HG03066 (cell line): ENCODE measurements at regions not wholly inside any gene's neighbourhood (a gene's known extent, or its start where the extent isn't known, plus 50 kb on each side); places are given as distances from the start of the nearest gene placed in this dataset.

Source experiments
- ATAC-seq: cut with Tn5 transposase; IDR thresholded peaks from one replicate; pipeline ENCODE4 v1.9.1; 2021; ENCODE audit warnings: low read depth; ENCODE audit not compliant: unreplicated experiment

- ATAC-seq: no peak
Observed at GRCh38 chr6:19427548-19427947, 409.6 kb upstream of the ID4 start.

GRCh38 chr6:19432966-19433498, 404.1 kb upstream of the ID4 start:
- no peak for ATAC-seq

- no peak for ATAC-seq
Observed at GRCh38 chr6:19434065-19434464, 403.1 kb upstream of the ID4 start.

- ATAC-seq: no peak
Observed at GRCh38 chr6:19435755-19436154, 401.4 kb upstream of the ID4 start.

- ATAC-seq: no peak
Observed at GRCh38 chr6:19438566-19439353, 398.4 kb upstream of the ID4 start.

- ATAC-seq: no peak
Observed at GRCh38 chr6:19440531-19440930, 396.6 kb upstream of the ID4 start.

GRCh38 chr6:19443411-19443810, 393.8 kb upstream of the ID4 start:
- no peak for ATAC-seq

GRCh38 chr6:19444041-19444440, 393.1 kb upstream of the ID4 start:
- ATAC-seq: no peak

GRCh38 chr6:19444481-19444880, 392.7 kb upstream of the ID4 start:
- no peak for ATAC-seq

GRCh38 chr6:19446570-19446969, 390.6 kb upstream of the ID4 start:
- no peak for ATAC-seq

- ATAC-seq: no peak
Observed at GRCh38 chr6:19450651-19451050, 386.5 kb upstream of the ID4 start.

- ATAC-seq: no peak
Observed at GRCh38 chr6:19452495-19452894, 384.7 kb upstream of the ID4 start.

- ATAC-seq: no peak
Observed at GRCh38 chr6:19454001-19454720, 383.0 kb upstream of the ID4 start.

GRCh38 chr6:19454721-19455392, 382.3 kb upstream of the ID4 start:
- no peak for ATAC-seq

GRCh38 chr6:19463250-19463649, 373.9 kb upstream of the ID4 start:
- no peak for ATAC-seq

- no peak for ATAC-seq
Observed at GRCh38 chr6:19463925-19464324, 373.2 kb upstream of the ID4 start.

GRCh38 chr6:19465256-19465655, 371.9 kb upstream of the ID4 start:
- ATAC-seq: no peak

GRCh38 chr6:19465760-19466159, 371.4 kb upstream of the ID4 start:
- ATAC-seq: no peak

- no peak for ATAC-seq
Observed at GRCh38 chr6:19470333-19470732, 366.8 kb upstream of the ID4 start.

GRCh38 chr6:19472153-19472552, 365.0 kb upstream of the ID4 start:
- no peak for ATAC-seq

- ATAC-seq: no peak
Observed at GRCh38 chr6:19472850-19473249, 364.3 kb upstream of the ID4 start.
